HepG2 (cell line): ENCODE measurements at regions not wholly inside any gene's neighbourhood (a gene's known extent, or its start where the extent isn't known, plus 50 kb on each side); places are given as distances from the start of the nearest gene placed in this dataset.

Experiments used
- ATAC-seq: fragments of 200-7000 bp; cut with Tn5 transposase; 3 replicates; pipeline ENCODE4 v1.9.1; 2020; ENCODE audit warnings: mild to moderate bottlenecking, moderate library complexity
- BruUV-seq: library from RNA; stranded (reverse); fragments of 400-500 nt; replicated peaks from 2 replicates; lab custom pipeline; 2021; lab: Mats Ljungman, UMichigan
- CTCF ChIA-PET: fragments of 300-600 bp; formaldehyde crosslinking; extraction: SDS; loops from one replicate; lab custom pipeline; 2021; ENCODE audit warnings: low total read pairs, inconsistent platforms, low intra/inter-chr PET ratio; lab: Yijun Ruan, JAX
- POLR2A ChIA-PET: fragments of 350-600 bp; sonication (Branson Sonifier 250); formaldehyde crosslinking; loops from one replicate; lab custom pipeline; 2020; ENCODE audit warnings: antibody characterized with exemption, inconsistent platforms; lab: Yijun Ruan, JAX
- DNase-seq: peaks from one replicate; pipeline ENCODE4 v3.0.0-alpha.2; 2015; ENCODE audit warnings: low spot score
- FAIRE-seq: peaks from 3 replicates; lab custom pipeline; 2011; peaks lifted over from hg19 to GRCh38; lab: Jason Lieb, UNC
- H2AFZ ChIP-seq: one replicate; pipeline ENCODE4 v1.6.1; 2011; ENCODE audit warnings: low read length, inconsistent platforms
- H3K27ac ChIP-seq: fragments of 300-600 bp; 3 replicates; pipeline ENCODE4 v1.8.0; 2011; ENCODE audit warnings: mixed run types, mild to moderate bottlenecking, mixed read lengths, low read length, inconsistent platforms; ENCODE audit not compliant: insufficient read depth; ENCODE audit errors: extremely low read length
- H3K27me3 ChIP-seq, 2 experiments: fragments of 200-600 bp in 1 of 2; 2 replicates in 1 of 2; 3 replicates in 1 of 2; pipeline versions ENCODE4 v1.6.0 to v1.8.0; 2011; ENCODE audit warnings: low read length in 2 of 2, mild to moderate bottlenecking in 2 of 2, moderate library complexity in 2 of 2, inconsistent platforms in 1 of 2; ENCODE audit not compliant: insufficient read depth in 2 of 2, control insufficient read depth in 1 of 2
- H3K36me3 ChIP-seq, 2 experiments: fragments of 200-600 bp in 1 of 2; replicated peaks in 1 of 2; 2 replicates in 1 of 2; 3 replicates in 1 of 2; pipeline versions ENCODE4 v1.5.1 to v1.8.0; 2011; ENCODE audit warnings: low read length in 2 of 2, inconsistent platforms in 1 of 2; ENCODE audit not compliant: insufficient read depth in 2 of 2, control insufficient read depth in 1 of 2
- H3K4me1 ChIP-seq: 2 replicates; pipeline ENCODE4 v1.5.1; 2012; ENCODE audit warnings: low read length, inconsistent platforms; ENCODE audit not compliant: insufficient read depth
- H3K4me2 ChIP-seq: 2 replicates; pipeline ENCODE4 v1.6.0; 2011; ENCODE audit warnings: low read depth, low read length, inconsistent platforms
- H3K4me3 ChIP-seq, 3 experiments: fragments of 200-600 bp in 1 of 3; sonication (generic), shearing (Covaris generic) in 1 of 3; replicated peaks in 1 of 3; 2 replicates each; pipeline ENCODE4 v1.5.1; 2011 to 2016; ENCODE audit warnings: low read length in 3 of 3, inconsistent platforms in 2 of 3, low read depth in 2 of 3, mild to moderate bottlenecking in 2 of 3, control low read depth in 1 of 3, mixed read lengths in 1 of 3; ENCODE audit not compliant: insufficient read depth in 1 of 3
- H3K79me2 ChIP-seq: one replicate; pipeline ENCODE4 v1.6.1; 2011; ENCODE audit warnings: low read length, inconsistent platforms; ENCODE audit not compliant: insufficient read depth
- H3K9ac ChIP-seq: 2 replicates; pipeline ENCODE4 v1.6.0; 2011; ENCODE audit warnings: mild to moderate bottlenecking, low read depth, low read length, inconsistent platforms; ENCODE audit not compliant: insufficient read depth
- H3K9me3 ChIP-seq: 2 replicates; pipeline ENCODE4 v1.5.1; 2012; ENCODE audit warnings: mild to moderate bottlenecking, low read length
- H4K20me1 ChIP-seq: 2 replicates; pipeline ENCODE4 v1.6.0; 2011; ENCODE audit warnings: inconsistent platforms, mild to moderate bottlenecking, low read length, moderate library complexity; ENCODE audit not compliant: insufficient read depth
- ATAD3A ChIP-seq: sonication (generic); formaldehyde crosslinking; IDR thresholded peaks from 2 replicates; pipeline ENCODE4 v1.4.0; 2020; ENCODE audit warnings: missing genetic modification reagents
- BATF2 ChIP-seq: sonication (generic); formaldehyde crosslinking; IDR thresholded peaks from 2 replicates; pipeline ENCODE4 v1.8.0; 2022; ENCODE audit warnings: mild to moderate bottlenecking, missing genetic modification reagents, moderate library complexity
- FUBP1 ChIP-seq: sonication (generic); formaldehyde crosslinking; IDR thresholded peaks from 2 replicates; pipeline ENCODE4 v1.5.1; 2020; ENCODE audit warnings: missing genetic modification reagents, mild to moderate bottlenecking, borderline replicate concordance
- HES4 ChIP-seq: sonication (generic); formaldehyde crosslinking; IDR thresholded peaks from 2 replicates; pipeline ENCODE4 v1.9.0; 2021; ENCODE audit warnings: mild to moderate bottlenecking, missing genetic modification reagents, borderline replicate concordance
- KLF12 ChIP-seq: sonication (generic); formaldehyde crosslinking; IDR thresholded peaks from 2 replicates; pipeline ENCODE4 v1.4.0; 2020; ENCODE audit warnings: missing genetic modification reagents, borderline replicate concordance
- NONO ChIP-seq, 2 experiments: fragments of 450-650 bp in 1 of 2; sonication (generic) in 1 of 2; formaldehyde crosslinking in 1 of 2; IDR thresholded peaks in 1 of 2; conservative IDR thresholded peaks in 1 of 2; 2 replicates each; pipeline versions ENCODE4 v1.6.1 to v1.8.0; 2017 to 2022; ENCODE audit warnings: mild to moderate bottlenecking in 1 of 2, missing genetic modification reagents in 1 of 2, moderate library complexity in 1 of 2
- NPAS2 ChIP-seq: sonication (generic); formaldehyde crosslinking; IDR thresholded peaks from 2 replicates; pipeline ENCODE4 v1.8.0; 2022; ENCODE audit warnings: mild to moderate bottlenecking, missing genetic modification reagents, borderline replicate concordance
- POLR2AphosphoS2 ChIP-seq: IDR thresholded peaks from 2 replicates; pipeline ENCODE4 v1.6.1; 2011; ENCODE audit warnings: low read depth, low read length, improper control_type of control experiment
- TCF7 ChIP-seq: sonication (generic); IDR thresholded peaks from 2 replicates; pipeline ENCODE4 v1.6.1; 2016; ENCODE audit warnings: antibody characterized with exemption, low read depth
- TRIM24 ChIP-seq: sonication (generic); formaldehyde crosslinking; IDR thresholded peaks from 2 replicates; pipeline ENCODE4 v1.8.0; 2022; ENCODE audit warnings: mild to moderate bottlenecking, missing genetic modification reagents
- ZBTB21 ChIP-seq: sonication (generic); formaldehyde crosslinking; IDR thresholded peaks from 2 replicates; pipeline ENCODE4 v1.4.0; 2020; ENCODE audit warnings: missing genetic modification reagents
- ZFYVE20 ChIP-seq: sonication (generic); formaldehyde crosslinking; IDR thresholded peaks from 2 replicates; pipeline ENCODE4 v1.8.0; 2023; ENCODE audit warnings: low read depth, mild to moderate bottlenecking, moderate library complexity, missing genetic modification reagents, borderline replicate concordance
- WGBS: methylation state at CpG from one replicate; pipeline ENCODE4 v1.1.6; 2017; ENCODE audit warnings: low lambda C conversion rate; 5-methylcytosine and 5-hydroxymethylcytosine counted together
- in situ Hi-C: cut with HindIII; loops from 2 replicates; pipeline ENCODE4 v1.10.0; 2017; ENCODE audit warnings: low pct_unique_long_range_greater_than_20kb; ENCODE audit not compliant: extremely low pct_ligation_motif_present
- intact Hi-C: fragments of 100-400 bp; cut with micrococcal nuclease; formaldehyde crosslinking; loops from one replicate; pipeline ENCODE4 v1.10.0; 2022; ENCODE audit not compliant: unreplicated experiment
- TF ChIP-seq, protein P1 (sequence below): sonication (generic); formaldehyde crosslinking; IDR thresholded peaks from 2 replicates; pipeline ENCODE4 v1.4.0; 2020; ENCODE audit warnings: missing genetic modification reagents

GRCh38 chr2:209351636-209352035 lies 72.2 kb upstream of the MAP2 start (continued):
- TF ChIP-seq BATF2 (CRISPR knock-in tag) (no peak), HES4 (CRISPR knock-in tag) (no peak), NPAS2 (CRISPR knock-in tag) (no peak)
- TF ChIP-seq, all 625 proteins: peak for 0

DNA sequence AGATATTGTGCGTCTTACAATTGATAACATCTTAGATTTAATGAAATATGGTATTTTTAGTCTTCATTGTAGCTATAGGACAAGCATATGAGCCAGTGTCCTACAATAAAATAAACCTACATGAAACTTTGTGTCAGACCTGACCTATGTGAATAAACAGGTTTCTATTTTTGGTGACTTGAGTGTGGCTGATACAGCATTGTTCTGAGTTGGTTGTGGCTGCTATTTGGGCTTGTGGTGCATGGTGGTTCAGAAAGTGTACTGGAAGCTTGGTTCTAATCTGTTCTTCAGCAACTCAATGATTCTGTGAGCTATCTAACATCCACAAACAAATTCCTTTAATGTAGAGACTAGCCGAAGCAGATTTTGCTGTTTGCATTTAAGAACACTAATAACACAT lies 64.9 kb upstream of the MAP2 start:
- ATAC-seq (no peak), FAIRE-seq (no peak), DNase-seq (no peak)
- no peak for TF ChIP-seq POLR2AphosphoS2
- Histone ChIP-seq H3K9me3 (no peaks in the 10 kb centered on the region), H2AFZ (no peak overlapping the region), H3K79me2 (no peaks in the 10 kb centered on the region), H3K4me1 (no peaks in the 10 kb centered on the region), H3K9ac (no peak overlapping the region), H4K20me1 (no peaks in the 10 kb centered on the region), H3K4me3 (no peak overlapping the region), H3K36me3 (no peaks in the 10 kb centered on the region), H3K4me2 (no peak overlapping the region), H3K27ac (no peak overlapping the region), H3K27me3 (no peaks in the 10 kb centered on the region)
- ChIA-PET CTCF (no interaction called here), POLR2A (no interaction called here)
- intact Hi-C loops (no loop called here), in situ Hi-C loops (no loop called here)
- 37% methylated on average over 2 of the region's 2 CpGs for WGBS
- no TSS peak for BruUV-seq

- H3K4me1 ChIP-seq, result no peaks in the 10 kb centered on the region
- CTCF ChIA-PET, result no interaction called here
- H3K27me3 ChIP-seq, result no peaks in the 10 kb centered on the region
- H3K27ac ChIP-seq, result no peak overlapping the region
- no peaks in the 10 kb centered on the region for H4K20me1 ChIP-seq
- DNase-seq, result no peak
- in situ Hi-C loops, result no loop called here
- no peak for ATAC-seq
- H3K9ac ChIP-seq, result no peak overlapping the region
- H3K36me3 ChIP-seq, result no peaks in the 10 kb centered on the region
- H3K4me2 ChIP-seq, result no peak overlapping the region
- no peak overlapping the region for H3K4me3 ChIP-seq
- H2AFZ ChIP-seq, result no peak overlapping the region
- POLR2A ChIA-PET, result no interaction called here
- no peaks in the 10 kb centered on the region for H3K9me3 ChIP-seq
- intact Hi-C loops, result no loop called here
- 41% methylated on average over 1 of the region's 1 CpG for WGBS
- no peak for FAIRE-seq
- no TSS peak for BruUV-seq
- H3K79me2 ChIP-seq, result no peaks in the 10 kb centered on the region
- TF ChIP-seq FUBP1 (no peak), NONO (IDR thresholded peaks at IDR 0.05) (no peak), NONO (CRISPR knock-in tag; conservative IDR thresholded peaks at IDR 0.05) (no peak), ZFYVE20 (CRISPR knock-in tag) (no peak), ATAD3A (no peak), KLF12 (CRISPR knock-in tag) (no peak), TCF7 (no peak), TRIM24 (CRISPR knock-in tag) (no peak), ZBTB21 (CRISPR knock-in tag) (no peak)
- TF ChIP-seq, protein P1, sequence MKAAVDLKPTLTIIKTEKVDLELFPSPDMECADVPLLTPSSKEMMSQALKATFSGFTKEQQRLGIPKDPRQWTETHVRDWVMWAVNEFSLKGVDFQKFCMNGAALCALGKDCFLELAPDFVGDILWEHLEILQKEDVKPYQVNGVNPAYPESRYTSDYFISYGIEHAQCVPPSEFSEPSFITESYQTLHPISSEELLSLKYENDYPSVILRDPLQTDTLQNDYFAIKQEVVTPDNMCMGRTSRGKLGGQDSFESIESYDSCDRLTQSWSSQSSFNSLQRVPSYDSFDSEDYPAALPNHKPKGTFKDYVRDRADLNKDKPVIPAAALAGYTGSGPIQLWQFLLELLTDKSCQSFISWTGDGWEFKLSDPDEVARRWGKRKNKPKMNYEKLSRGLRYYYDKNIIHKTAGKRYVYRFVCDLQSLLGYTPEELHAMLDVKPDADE (CRISPR knock-in tag), result no peak
Observed at GRCh38 chr2:209367075-209367747, 56.6 kb upstream of the MAP2 start.
